SK-N-SH (cell line): ENCODE measurements at regions not wholly inside any gene's neighbourhood (a gene's known extent, or its start where the extent isn't known, plus 50 kb on each side); places are given as distances from the start of the nearest gene placed in this dataset.

Experiments used
- CTCF ChIA-PET: fragments of 300-600, 350-600 bp; formaldehyde crosslinking; extraction: SDS; loops from one replicate; lab custom pipeline; 2021; lab: Yijun Ruan, JAX
- POLR2A ChIA-PET: fragments of 350-600 bp; sonication (Branson Sonifier 250); formaldehyde crosslinking; extraction: SDS; loops from one replicate; lab custom pipeline; 2020; ENCODE audit warnings: antibody characterized with exemption, inconsistent platforms; lab: Yijun Ruan, JAX
- DNase-seq: peaks from one replicate; pipeline ENCODE4 v3.0.0; 2012
- H2AFZ ChIP-seq: fragments of 200-600 bp; sonication (generic); 2 replicates; pipeline ENCODE4 v1.8.1; 2016; ENCODE audit warnings: antibody characterized with exemption, mild to moderate bottlenecking, low read depth
- H3F3A ChIP-seq: fragments of 200-600 bp; sonication (generic); replicated peaks from 2 replicates; pipeline ENCODE3; 2016; ENCODE audit warnings: antibody characterized with exemption, mild to moderate bottlenecking; ENCODE audit not compliant: insufficient read depth
- H3K27ac ChIP-seq, 2 experiments: fragments of 200-500 bp in 1 of 2; fragments of 200-600 bp in 1 of 2; sonication (Bioruptor generic) in 1 of 2; sonication (generic), shearing (Covaris generic) in 1 of 2; 2 replicates each; pipeline versions ENCODE4 v1.5.1 to v1.6.1; 2014 to 2016; ENCODE audit warnings: low read depth in 2 of 2, inconsistent platforms in 1 of 2, low read length in 1 of 2, mild to moderate bottlenecking in 1 of 2, mixed read lengths in 1 of 2
- H3K27me3 ChIP-seq: fragments of 200-600 bp; sonication (generic), shearing (Covaris generic); 2 replicates; pipeline ENCODE4 v1.6.1; 2016; ENCODE audit warnings: mixed run types; ENCODE audit not compliant: insufficient read depth
- H3K36me3 ChIP-seq, 2 experiments: fragments of 200-500 bp in 1 of 2; fragments of 200-600 bp in 1 of 2; sonication (Bioruptor generic) in 1 of 2; sonication (generic) in 1 of 2; replicated peaks in 1 of 2; 2 replicates each; pipeline versions ENCODE3 to v1.5.1; 2014 to 2016; ENCODE audit warnings: low read length in 1 of 2, mild to moderate bottlenecking in 1 of 2; ENCODE audit not compliant: insufficient read depth in 2 of 2, control insufficient read depth in 1 of 2
- H3K4me1 ChIP-seq, 2 experiments: fragments of 200-500 bp in 1 of 2; fragments of 200-600 bp in 1 of 2; sonication (Bioruptor generic) in 1 of 2; sonication (generic), shearing (Covaris generic) in 1 of 2; 2 replicates each; pipeline versions ENCODE4 v1.5.1 to v1.6.1; 2014 to 2016; ENCODE audit warnings: low read depth in 1 of 2, low read length in 1 of 2, mixed run types in 1 of 2; ENCODE audit not compliant: insufficient read depth in 2 of 2, control insufficient read depth in 1 of 2
- H3K4me2 ChIP-seq: fragments of 200-600 bp; sonication (generic), shearing (Covaris generic); 2 replicates; pipeline ENCODE4 v1.6.1; 2017; ENCODE audit warnings: mixed run types
- H3K4me3 ChIP-seq, 2 experiments: fragments of 200-500 bp in 1 of 2; fragments of 200-600 bp in 1 of 2; sonication (Bioruptor generic) in 1 of 2; sonication (generic), shearing (Covaris generic) in 1 of 2; 2 replicates each; pipeline versions ENCODE4 v1.5.1 to v1.8.1; 2014 to 2016; ENCODE audit warnings: low read depth in 2 of 2, inconsistent platforms in 1 of 2, low read length in 1 of 2, mild to moderate bottlenecking in 1 of 2, mixed read lengths in 1 of 2, moderate library complexity in 1 of 2
- H3K79me2 ChIP-seq: fragments of 200-600 bp; sonication (generic); 2 replicates; pipeline ENCODE4 v1.8.1; 2017; ENCODE audit warnings: mild to moderate bottlenecking; ENCODE audit not compliant: insufficient read depth
- H3K9ac ChIP-seq: fragments of 200-600 bp; sonication (generic); 2 replicates; pipeline ENCODE4 v1.6.1; 2017; ENCODE audit warnings: mixed run types
- H3K9me2 ChIP-seq: fragments of 200-600 bp; sonication (generic); 2 replicates; pipeline ENCODE4 v1.6.1; 2017; ENCODE audit warnings: mixed run types
- H3K9me3 ChIP-seq: fragments of 200-600 bp; sonication (generic); 2 replicates; pipeline ENCODE4 v1.6.1; 2017; ENCODE audit warnings: mixed run types, mild to moderate bottlenecking, moderate library complexity
- H4K20me1 ChIP-seq: fragments of 200-600 bp; sonication (generic); 2 replicates; pipeline ENCODE4 v1.6.1; 2017; ENCODE audit warnings: mild to moderate bottlenecking, mixed run types; ENCODE audit not compliant: insufficient read depth
- ELF1 ChIP-seq: IDR thresholded peaks from 2 replicates; pipeline ENCODE4 v1.4.0; 2012
- FOSL2 ChIP-seq: IDR thresholded peaks from 2 replicates; pipeline ENCODE4 v1.4.0; 2012; ENCODE audit warnings: low read depth, mild to moderate bottlenecking, moderate library complexity, borderline replicate concordance
- FOXM1 ChIP-seq: IDR thresholded peaks from 2 replicates; pipeline ENCODE4 v1.4.0; 2012; ENCODE audit warnings: low read depth, mild to moderate bottlenecking
- GABPA ChIP-seq: IDR thresholded peaks from 2 replicates; pipeline ENCODE4 v1.4.0; 2012; ENCODE audit warnings: low read depth, mild to moderate bottlenecking
- IRF3 ChIP-seq: fragments of 150-350 bp; IDR thresholded peaks from 2 replicates; pipeline ENCODE4 v1.6.1; 2016; ENCODE audit warnings: mild to moderate bottlenecking, low read depth, low read length
- JUND ChIP-seq: IDR thresholded peaks from 2 replicates; pipeline ENCODE4 v1.4.0; 2012
- MEF2A ChIP-seq: IDR thresholded peaks from 2 replicates; pipeline ENCODE4 v1.4.0; 2012; ENCODE audit warnings: low read depth, borderline replicate concordance
- MXI1 ChIP-seq: IDR thresholded peaks from 2 replicates; pipeline ENCODE4 v1.6.1; 2012; ENCODE audit warnings: mild to moderate bottlenecking, low read depth, low read length, improper control_type of control experiment
- NFIC ChIP-seq: IDR thresholded peaks from 2 replicates; pipeline ENCODE4 v1.4.0; 2012; ENCODE audit warnings: borderline replicate concordance
- REST ChIP-seq: IDR thresholded peaks from 2 replicates; pipeline ENCODE4 v1.6.1; 2012; ENCODE audit warnings: mild to moderate bottlenecking, low read depth, low read length, moderate library complexity
- SIN3A ChIP-seq: IDR thresholded peaks from 2 replicates; pipeline ENCODE4 v1.6.1; 2012; ENCODE audit warnings: low read depth, mild to moderate bottlenecking, low read length, moderate library complexity, borderline replicate concordance
- TAF1 ChIP-seq: IDR thresholded peaks from 2 replicates; pipeline ENCODE4 v1.6.1; 2012; ENCODE audit warnings: low read depth, mild to moderate bottlenecking, low read length, moderate library complexity, borderline replicate concordance
- TEAD4 ChIP-seq: IDR thresholded peaks from 2 replicates; pipeline ENCODE4 v1.4.0; 2012; ENCODE audit warnings: mild to moderate bottlenecking, borderline replicate concordance; ENCODE audit not compliant: insufficient read depth
- USF1 ChIP-seq: IDR thresholded peaks from 2 replicates; pipeline ENCODE4 v1.4.0; 2012; ENCODE audit warnings: low read depth, borderline replicate concordance
- USF2 ChIP-seq: fragments of 150-350 bp; IDR thresholded peaks from 2 replicates; pipeline ENCODE4 v1.6.1; 2017; ENCODE audit warnings: antibody characterized with exemption, low read length, low read depth, borderline replicate concordance
- WGBS: methylation state at CpG from one replicate; pipeline ENCODE4 v1.1.6; 2017; ENCODE audit warnings: low lambda C conversion rate; 5-methylcytosine and 5-hydroxymethylcytosine counted together

- TF ChIP-seq TEAD4 = no peak
- TF ChIP-seq FOSL2 = no peak
- TF ChIP-seq USF1 = no peak
Observed at GRCh38 chr3:87873136-87873535, 185.7 kb downstream of the CGGBP1 start (continued).

- no peak for DNase-seq
- H3K27me3 ChIP-seq = no peaks in the 10 kb centered on the region
- ChIA-PET POLR2A (no interaction called here), CTCF (no interaction called here)
- H3K9me3 ChIP-seq = no peaks in the 10 kb centered on the region
- no peaks in the 10 kb centered on the region for H3K79me2 ChIP-seq
- TF ChIP-seq IRF3 (no peak), SIN3A (no peak), MXI1 (no peak), TAF1 (no peak)
- no peak overlapping the region for H3K4me2 ChIP-seq
- H2AFZ ChIP-seq = no peak overlapping the region
- no peak overlapping the region for H3K9ac ChIP-seq
- H3K4me1 ChIP-seq = no peaks in the 10 kb centered on the region
- no peak overlapping the region for H3K4me3 ChIP-seq
- H3K36me3 ChIP-seq = no peaks in the 10 kb centered on the region
- WGBS = 3% methylated on average over 2 of the region's 2 CpGs
- H3K27ac ChIP-seq = no peak overlapping the region
- H4K20me1 ChIP-seq = no peaks in the 10 kb centered on the region
- H3F3A ChIP-seq = no peaks in the 10 kb centered on the region
- H3K9me2 ChIP-seq = no peaks in the 10 kb centered on the region
Observed at GRCh38 chr3:87867001-87867400, 191.8 kb downstream of the CGGBP1 start.

GRCh38 chr3:87856126-87856525, 202.7 kb downstream of the CGGBP1 start:
- H3F3A ChIP-seq = peaks cover 3% of the 10 kb centered on the region
- H3K9me3 ChIP-seq = no peaks in the 10 kb centered on the region
- no peak for DNase-seq
- H3K4me1 ChIP-seq = peaks cover 0 to 4% of the 10 kb centered on the region in 2 experiments; a peak in 1 of 4 replicates
- CTCF ChIA-PET = no interaction called here
- H3K27me3 ChIP-seq = no peaks in the 10 kb centered on the region
- H3K36me3 ChIP-seq = no peaks in the 10 kb centered on the region
- H4K20me1 ChIP-seq = no peaks in the 10 kb centered on the region
- no peak overlapping the region for H3K27ac ChIP-seq
- 0% methylated on average over 1 of the region's 1 CpG for WGBS
- POLR2A ChIA-PET = no interaction called here
- H3K4me3 ChIP-seq = no peak overlapping the region
- no peak for TF ChIP-seq NFIC
- no peak for TF ChIP-seq MEF2A
- no peak for TF ChIP-seq GABPA
- no peak for TF ChIP-seq REST
- no peak for TF ChIP-seq USF2
- no peak for TF ChIP-seq ELF1
- TF ChIP-seq FOXM1 = no peak
- no peak for TF ChIP-seq JUND
- TF ChIP-seq, all 33 proteins: peak for 0
- H3K79me2 ChIP-seq = no peaks in the 10 kb centered on the region
- no peak overlapping the region for H3K9ac ChIP-seq
- no peak overlapping the region for H2AFZ ChIP-seq
- H3K4me2 ChIP-seq = no peak overlapping the region
- no peaks in the 10 kb centered on the region for H3K9me2 ChIP-seq
